Gastrocnemius medialis (tissue), 4 donors: ENCODE measurements at regions not wholly inside any gene's neighbourhood (a gene's known extent, or its start where the extent isn't known, plus 50 kb on each side); places are given as distances from the start of the nearest gene placed in this dataset.

Experiments used
- ATAC-seq, 2 donors: fragments of 150-250 bp; one replicate each; pipeline ENCODE4 v1.9.1; 2016
- DNase-seq, 2 donors: peaks; one replicate each; pipeline ENCODE4 v3.0.0-alpha.2; 2019
- H3K27ac ChIP-seq, 4 donors: fragments of 200-600 bp; sonication (generic); 1 replicate in 1 of 4; 2 replicates in 3 of 4; pipeline ENCODE4 v1.5.1; 2016 to 2018; ENCODE audit warnings: mild to moderate bottlenecking in 2 of 4, moderate library complexity in 1 of 4
- H3K27me3 ChIP-seq, 3 donors: fragments of 200-600 bp; sonication (generic) in 2 of 3; 1 replicate in 1 of 3; 2 replicates in 2 of 3; pipeline versions ENCODE4 v1.5.1 to v1.6.0; 2016 to 2019; ENCODE audit warnings: mild to moderate bottlenecking in 1 of 3, moderate library complexity in 1 of 3
- H3K36me3 ChIP-seq, 2 donors: fragments of 200-600 bp; sonication (generic) in 1 of 2; one replicate each; pipeline ENCODE4 v1.5.1; 2017 to 2018
- H3K4me1 ChIP-seq, 2 donors: fragments of 200-600 bp; sonication (generic) in 1 of 2; one replicate each; pipeline ENCODE4 v1.5.1; 2016 to 2017; ENCODE audit warnings: mild to moderate bottlenecking in 2 of 2
- H3K4me3 ChIP-seq, 4 donors: fragments of 200-600 bp; sonication (generic) in 3 of 4; 1 replicate in 1 of 4; 2 replicates in 3 of 4; pipeline ENCODE4 v1.5.1; 2016 to 2019; ENCODE audit warnings: mild to moderate bottlenecking in 2 of 4
- H3K9me3 ChIP-seq, 3 donors: fragments of 200-600 bp; sonication (generic) in 2 of 3; 1 replicate in 1 of 3; 2 replicates in 2 of 3; pipeline ENCODE4 v1.5.1; 2016 to 2019
- POLR2A ChIP-seq, 2 donors: fragments of 450-650 bp; IDR thresholded peaks; one replicate each; pipeline ENCODE4 v1.6.1; 2017; ENCODE audit warnings: antibody characterized with exemption in 2 of 2, mild to moderate bottlenecking in 2 of 2, moderate library complexity in 2 of 2
- in situ Hi-C, 4 donors: fragments of 200-750 bp; cut with MboI; loops; one replicate each; pipeline versions ENCODE4 v1.15.0 to v1.8.0; 2017; ENCODE audit warnings: low sequenced_read_pairs in 4 of 4
- intact Hi-C: fragments of 100-400 bp; cut with DNase I; formaldehyde crosslinking; loops from one replicate; pipeline ENCODE4 v1.15.1; 2023; ENCODE audit warnings: low total_unique reads
- TF ChIP-seq, protein P1 (sequence below), 5 experiments: fragments of 450-650 bp in 3 of 5; fragments of 200-600 bp in 2 of 5; sonication (generic) in 2 of 5; IDR thresholded peaks in 4 of 5; conservative IDR thresholded peaks in 1 of 5; 1 replicate in 4 of 5; 2 replicates in 1 of 5; pipeline ENCODE4 v1.5.1; 2016 to 2019; ENCODE audit warnings: antibody characterized with exemption in 5 of 5, mild to moderate bottlenecking in 3 of 5, moderate library complexity in 3 of 5

DNA sequence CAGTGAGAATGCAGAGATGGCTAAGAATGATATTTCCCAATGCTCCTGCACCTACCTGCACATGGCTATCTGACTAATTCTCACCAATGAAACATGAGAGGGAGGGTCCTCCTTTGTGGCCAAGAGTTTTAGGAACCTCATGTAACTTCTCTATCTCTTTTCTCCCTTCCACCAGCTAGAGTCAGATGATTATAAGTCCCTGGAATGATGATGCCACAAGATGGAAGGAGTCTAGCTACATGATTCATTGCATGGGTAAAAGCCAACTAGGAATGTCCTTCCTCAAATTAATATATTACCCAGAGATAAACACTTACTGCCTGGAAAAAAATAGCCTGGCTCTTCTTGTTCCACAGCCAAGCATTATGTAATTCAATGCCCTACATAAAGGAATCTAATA lies 55.1 kb upstream of the AASS start:
- H3K27ac ChIP-seq = no peak overlapping the region
- no peaks in the 10 kb centered on the region for H3K9me3 ChIP-seq
- no peaks in the 10 kb centered on the region for H3K36me3 ChIP-seq
- no peak for TF ChIP-seq POLR2A (IDR thresholded peaks at IDR 0.05)
- TF ChIP-seq, protein P1, sequence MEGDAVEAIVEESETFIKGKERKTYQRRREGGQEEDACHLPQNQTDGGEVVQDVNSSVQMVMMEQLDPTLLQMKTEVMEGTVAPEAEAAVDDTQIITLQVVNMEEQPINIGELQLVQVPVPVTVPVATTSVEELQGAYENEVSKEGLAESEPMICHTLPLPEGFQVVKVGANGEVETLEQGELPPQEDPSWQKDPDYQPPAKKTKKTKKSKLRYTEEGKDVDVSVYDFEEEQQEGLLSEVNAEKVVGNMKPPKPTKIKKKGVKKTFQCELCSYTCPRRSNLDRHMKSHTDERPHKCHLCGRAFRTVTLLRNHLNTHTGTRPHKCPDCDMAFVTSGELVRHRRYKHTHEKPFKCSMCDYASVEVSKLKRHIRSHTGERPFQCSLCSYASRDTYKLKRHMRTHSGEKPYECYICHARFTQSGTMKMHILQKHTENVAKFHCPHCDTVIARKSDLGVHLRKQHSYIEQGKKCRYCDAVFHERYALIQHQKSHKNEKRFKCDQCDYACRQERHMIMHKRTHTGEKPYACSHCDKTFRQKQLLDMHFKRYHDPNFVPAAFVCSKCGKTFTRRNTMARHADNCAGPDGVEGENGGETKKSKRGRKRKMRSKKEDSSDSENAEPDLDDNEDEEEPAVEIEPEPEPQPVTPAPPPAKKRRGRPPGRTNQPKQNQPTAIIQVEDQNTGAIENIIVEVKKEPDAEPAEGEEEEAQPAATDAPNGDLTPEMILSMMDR (IDR thresholded peaks at IDR 0.05 in 4 of 5, conservative IDR thresholded peaks at IDR 0.05 in 1 of 5) = no peak
- no peaks in the 10 kb centered on the region for H3K4me1 ChIP-seq
- intact Hi-C loops = no loop called here
- H3K4me3 ChIP-seq = no peak overlapping the region
- in situ Hi-C loops = no loop called here
- H3K27me3 ChIP-seq = no peaks in the 10 kb centered on the region
- ATAC-seq = no peak
- DNase-seq = no peak

GRCh38 chr7:122198581-122198980 lies 54.5 kb upstream of the AASS start:
- Histone ChIP-seq H3K27me3 (no peaks in the 10 kb centered on the region), H3K4me3 (no peak overlapping the region), H3K27ac (no peak overlapping the region), H3K9me3 (no peaks in the 10 kb centered on the region), H3K4me1 (no peaks in the 10 kb centered on the region), H3K36me3 (no peaks in the 10 kb centered on the region)
- DNase-seq (no peak), ATAC-seq (no peak)
- TF ChIP-seq POLR2A (IDR thresholded peaks at IDR 0.05) = no peak
- TF ChIP-seq, protein P1 (IDR thresholded peaks at IDR 0.05 in 4 of 5, conservative IDR thresholded peaks at IDR 0.05 in 1 of 5) = no peak
- intact Hi-C loops = no loop called here
- in situ Hi-C loops = no loop called here
